ENCODE measurements at regions not wholly inside any gene's neighbourhood (a gene's known extent, or its start where the extent isn't known, plus 50 kb on each side); places are given as distances from the start of the nearest gene placed in this dataset.
"Not testable (repeated sequence)": the region's sequence is repeated elsewhere in the genome, so short reads cannot be mapped to it uniquely, and the experiment has no call there.

- ATAC-seq (no peak), DNase-seq (no peak)
- no peaks in the 10 kb centered on the region for H3K36me3 ChIP-seq (ENCODE audit: insufficient read depth in 1 of 2, low read depth in 1 of 2)
These were observed 120.2 kb upstream of the PITX1 start for GRCh38 chr5:135154197-135154596.

GRCh38 chr5:135153661-135154060, 119.6 kb upstream of the PITX1 start:
- Histone ChIP-seq H3K4me3 (no peak overlapping the region), H3K4me1 (no peaks in the 10 kb centered on the region), H3K36me3 (ENCODE audit: insufficient read depth in 1 of 2, low read depth in 1 of 2) (no peaks in the 10 kb centered on the region), H3K9me3 (peaks cover 8% of the 10 kb centered on the region), H3K27me3 (ENCODE audit: insufficient read depth in 3 of 3, low read length in 2 of 3) (no peaks in the 10 kb centered on the region), H3K27ac (no peak overlapping the region)
- 82 to 87% (median 85%) methylated on average over 3 of the region's 3 CpGs for WGBS, 3 donors
- no peak for TF ChIP-seq CTCF (IDR thresholded peaks at IDR 0.05)
- ATAC-seq (no peak), DNase-seq (no peak)
- intact Hi-C loops (cut with DNase I), result loop anchor here in 1 of 2 donors (2.0 kb wide), 1 partner anchor 23 kb away; no protein-coding TSS in a partner anchor

More at GRCh38 chr5:135154197-135154596, 120.2 kb upstream of the PITX1 start:
- no peaks in the 10 kb centered on the region for H3K27me3 ChIP-seq (ENCODE audit: insufficient read depth in 3 of 3, low read length in 2 of 3)
- no peak for TF ChIP-seq CTCF (IDR thresholded peaks at IDR 0.05)
- 87 to 90% (median 89%) methylated on average over 8 of the region's 8 CpGs for WGBS, 3 donors
- intact Hi-C loops (cut with DNase I), result loop anchor here in 1 of 2 donors (2.0 kb wide), 1 partner anchor 23 kb away; no protein-coding TSS in a partner anchor
- H3K4me1 ChIP-seq, result no peaks in the 10 kb centered on the region
- H3K9me3 ChIP-seq, result peaks cover 8% of the 10 kb centered on the region
- H3K4me3 ChIP-seq, result no peak overlapping the region
- no peak overlapping the region for H3K27ac ChIP-seq

- H3K4me1 ChIP-seq, result no peaks in the 10 kb centered on the region
- ATAC-seq (no peak), DNase-seq (no peak)
- no peak overlapping the region for H3K27ac ChIP-seq
- H3K36me3 ChIP-seq (ENCODE audit: insufficient read depth in 1 of 2, low read depth in 1 of 2), result no peaks in the 10 kb centered on the region
- intact Hi-C loops (cut with DNase I), result no loop called here
- TF ChIP-seq CTCF (IDR thresholded peaks at IDR 0.05), result no peak
- 80 to 88% (median 82%) methylated on average over 4 of the region's 4 CpGs for WGBS, 3 donors
- H3K27me3 ChIP-seq (ENCODE audit: insufficient read depth in 3 of 3, low read length in 2 of 3), result no peaks in the 10 kb centered on the region
- H3K4me3 ChIP-seq, result no peak overlapping the region
- H3K9me3 ChIP-seq, result peaks cover 5% of the 10 kb centered on the region
These were observed 119.2 kb upstream of the PITX1 start for GRCh38 chr5:135153259-135153658.

- intact Hi-C loops (cut with DNase I); H3K9me3 ChIP-seq; DNase-seq; H3K36me3 ChIP-seq (ENCODE audit: insufficient read depth in 1 of 2, low read depth in 1 of 2); H3K27me3 ChIP-seq (ENCODE audit: insufficient read depth in 3 of 3, low read length in 2 of 3); H3K4me1 ChIP-seq; H3K27ac ChIP-seq; H3K4me3 ChIP-seq; ATAC-seq: not testable (repeated sequence)
- WGBS, 3 donors, result 83 to 95% (median 88%) methylated on average over 2 of the region's 3 CpGs
These were observed 117.6 kb upstream of the PITX1 start for GRCh38 chr5:135151660-135152059.

- ATAC-seq, result no peak
- intact Hi-C loops (cut with DNase I), result no loop called here
- DNase-seq, result no peak
- Histone ChIP-seq H3K27ac (no peak overlapping the region), H3K36me3 (ENCODE audit: insufficient read depth in 1 of 2, low read depth in 1 of 2) (no peaks in the 10 kb centered on the region), H3K9me3 (no peaks in the 10 kb centered on the region), H3K27me3 (ENCODE audit: insufficient read depth in 3 of 3, low read length in 2 of 3) (no peaks in the 10 kb centered on the region), H3K4me3 (no peak overlapping the region), H3K4me1 (no peaks in the 10 kb centered on the region)
- WGBS, 3 donors, result 86 to 87% (median 86%) methylated on average over 5 of the region's 5 CpGs
- no peak for TF ChIP-seq CTCF (IDR thresholded peaks at IDR 0.05)
These were observed 117.2 kb upstream of the PITX1 start for GRCh38 chr5:135151256-135151655.

Measured in psoas muscle (tissue), 7 donors.